ENCODE measurements at regions not wholly inside any gene's neighbourhood (a gene's known extent, or its start where the extent isn't known, plus 50 kb on each side); places are given as distances from the start of the nearest gene placed in this dataset.

- TF ChIP-seq ZNF462 (CRISPR knock-in tag; IDR thresholded peaks at IDR 0.05) (no peak), STAT1 (IDR thresholded peaks at IDR 0.05; ENCODE audit: unreplicated experiment) (no peak), ETS1 (IDR thresholded peaks at IDR 0.05) (no peak), POLR2AphosphoS5 (IDR thresholded peaks at IDR 0.05; ENCODE audit: low read depth) (no peak), NANOG (IDR thresholded peaks at IDR 0.05; ENCODE audit: borderline replicate concordance) (no peak), ZNF114 (CRISPR knock-in tag; IDR thresholded peaks at IDR 0.05) (no peak), JUNB (IDR thresholded peaks at IDR 0.05; ENCODE audit: unreplicated experiment) (no peak), ZNF331 (CRISPR knock-in tag; IDR thresholded peaks at IDR 0.05; ENCODE audit: low read depth) (no peak)
These were observed 327.2 kb downstream of the MDFIC start (continued) for GRCh38 chr7:115249080-115249479.

GRCh38 chr7:115241151-115241550 is 319.3 kb downstream of the MDFIC start:
- H3K4me2 ChIP-seq: no peak overlapping the region
- H3K4me1 ChIP-seq (ENCODE audit: insufficient read depth): no peaks in the 10 kb centered on the region
- H3K79me2 ChIP-seq (replicated peaks; ENCODE audit: insufficient read depth): no peaks in the 10 kb centered on the region
- no peak overlapping the region for H3K4me3 Mint-ChIP-seq
- H3K36me3 ChIP-seq (ENCODE audit: insufficient read depth): 0 out of 2 replicates have a peak, but pooled peaks cover 3% of the 10 kb centered on the region
- H3K9me2 ChIP-seq (ENCODE audit: insufficient read depth): peaks cover 4% of the 10 kb centered on the region; the same call in 1 of the 2 replicates
- H2AFZ ChIP-seq: no peak overlapping the region
- H3K36me3 Mint-ChIP-seq (ENCODE audit: low read depth): peaks cover 5% of the 10 kb centered on the region; the same call in 2 of the 3 replicates
- ATAC-seq: no peak
- no peaks in the 10 kb centered on the region for H3F3A ChIP-seq (replicated peaks; ENCODE audit: low read depth)
- H4K20me1 ChIP-seq (replicated peaks; ENCODE audit: insufficient read depth): no peaks in the 10 kb centered on the region
- H3K4me3 ChIP-seq: no peak overlapping the region
- H3K27ac ChIP-seq (ENCODE audit: low read depth): no peak overlapping the region
- H3K9me3 Mint-ChIP-seq: peaks cover 12% of the 10 kb centered on the region; the same call in 1 of the 3 replicates
- H3K27ac Mint-ChIP-seq: no peak overlapping the region
- H3K27me3 ChIP-seq (ENCODE audit: insufficient read depth): no peaks in the 10 kb centered on the region
- peaks cover 4% of the 10 kb centered on the region; the same call in 2 of the 3 replicates for H3K4me1 Mint-ChIP-seq
- DNase-seq (ENCODE audit: low spot score): no peak
- H3K27me3 Mint-ChIP-seq (ENCODE audit: insufficient read depth, low read depth, poor library complexity): no peaks in the 10 kb centered on the region
- TF ChIP-seq ZNF114 (CRISPR knock-in tag; IDR thresholded peaks at IDR 0.05) (no peak), ZNF462 (CRISPR knock-in tag; IDR thresholded peaks at IDR 0.05) (no peak), CREB1 (CRISPR knock-in tag; IDR thresholded peaks at IDR 0.05; ENCODE audit: low read depth) (no peak), POLR2AphosphoS5 (IDR thresholded peaks at IDR 0.05; ENCODE audit: low read depth) (no peak)
